Spleen (tissue), 11 donors: ENCODE measurements at regions not wholly inside any gene's neighbourhood (a gene's known extent, or its start where the extent isn't known, plus 50 kb on each side); places are given as distances from the start of the nearest gene placed in this dataset.

Experiments
- DNase-seq: peaks from one replicate; pipeline ENCODE4 v3.0.0-alpha.2; 2020
- H3K27ac ChIP-seq, 8 donors: fragments of 200-600 bp; sonication (generic) in 7 of 8; 1 replicate in 4 of 8; 2 replicates in 4 of 8; pipeline versions ENCODE4 v1.5.0 to v1.8.0; 2016 to 2021; ENCODE audit warnings: inconsistent platforms in 4 of 8, mild to moderate bottlenecking in 4 of 8, moderate library complexity in 1 of 8
- H3K27me3 ChIP-seq, 7 donors: fragments of 200-600 bp; sonication (generic) in 6 of 7; replicated peaks in 1 of 7; 1 replicate in 4 of 7; 2 replicates in 3 of 7; pipeline versions ENCODE4 v1.5.0 to v1.8.0; 2016 to 2021; ENCODE audit warnings: inconsistent platforms in 3 of 7, mild to moderate bottlenecking in 1 of 7
- H3K36me3 ChIP-seq, 6 donors: fragments of 200-600 bp; sonication (generic) in 5 of 6; 1 replicate in 4 of 6; 2 replicates in 2 of 6; pipeline versions ENCODE4 v1.5.0 to v1.8.0; 2016 to 2021; ENCODE audit warnings: inconsistent platforms in 2 of 6
- H3K4me1 ChIP-seq, 6 donors: fragments of 200-600 bp; sonication (generic) in 5 of 6; 1 replicate in 3 of 6; 2 replicates in 3 of 6; pipeline versions ENCODE4 v1.5.0 to v1.8.0; 2016 to 2021; ENCODE audit warnings: inconsistent platforms in 3 of 6
- H3K4me3 ChIP-seq, 8 donors: fragments of 200-600 bp; sonication (generic) in 7 of 8; 1 replicate in 4 of 8; 2 replicates in 4 of 8; pipeline versions ENCODE4 v1.5.0 to v1.8.0; 2016 to 2021; ENCODE audit warnings: inconsistent platforms in 4 of 8, mild to moderate bottlenecking in 4 of 8, moderate library complexity in 2 of 8
- H3K9me3 ChIP-seq, 8 donors: fragments of 200-600 bp; sonication (generic) in 7 of 8; 1 replicate in 4 of 8; 2 replicates in 4 of 8; pipeline versions ENCODE4 v1.5.0 to v1.8.0; 2016 to 2021; ENCODE audit warnings: inconsistent platforms in 4 of 8
- CTCF ChIP-seq, 11 experiments: fragments of 200-600 bp in 7 of 11; fragments of 450-650 bp in 4 of 11; sonication (generic) in 4 of 11; IDR thresholded peaks in 8 of 11; conservative IDR thresholded peaks in 3 of 11; 1 replicate in 7 of 11; 2 replicates in 4 of 11; pipeline versions ENCODE4 v1.4.0 to v1.8.0; 2016 to 2021; ENCODE audit warnings: antibody characterized with exemption in 11 of 11, inconsistent platforms in 4 of 11, mild to moderate bottlenecking in 1 of 11
- POLR2A ChIP-seq, 3 donors: fragments of 450-650 bp; IDR thresholded peaks; one replicate each; pipeline ENCODE4 v1.5.1; 2017; ENCODE audit warnings: antibody characterized with exemption in 3 of 3, mild to moderate bottlenecking in 1 of 3
- POLR2AphosphoS5 ChIP-seq, 3 donors: sonication (generic); formaldehyde crosslinking; IDR thresholded peaks; one replicate each; pipeline ENCODE4 v1.5.1; 2017; ENCODE audit warnings: antibody characterized with exemption in 3 of 3
- WGBS, 5 donors: extraction: QIAGEN DNeasy Blood & Tissue Kit in 3 of 5; methylation state at CpG; one replicate each; pipeline versions ENCODE4 v1.1.5 to v1.1.7; 2013 to 2018; 5-methylcytosine and 5-hydroxymethylcytosine counted together
- intact Hi-C: fragments of 100-400 bp; cut with DNase I; formaldehyde crosslinking; loops from one replicate; pipeline ENCODE4 v1.15.0; 2023; ENCODE audit warnings: low total_unique reads
- donor health status: healthy with polysubstance abuse.
- donor health status: DM: no; HTN: no; CAD: no; lungs with moderate emphysema.
- donor health status: DM: no; HTN: no; CAD: no.
- donor health status: Bipolar disorder and iron deficiency.
- donor health status: healthy.
- donor health status: DM: no; HTN: no; CAD: no.
- donor health status: DM: yes; HTN: yes; CAD: no.

- intact Hi-C loops: no loop called here
- Histone ChIP-seq H3K9me3 (no peaks in the 10 kb centered on the region), H3K27me3 (peaks cover 0 to 18% (median 0%) of the 10 kb centered on the region in 7 donors), H3K4me1 (no peaks in the 10 kb centered on the region), H3K27ac (no peak overlapping the region), H3K36me3 (no peaks in the 10 kb centered on the region), H3K4me3 (no peak overlapping the region)
- 91 to 95% (median 93%) methylated on average over 8 of the region's 8 CpGs for WGBS, 5 donors
- no peak for TF ChIP-seq CTCF (IDR thresholded peaks at IDR 0.05 in 8 of 11, conservative IDR thresholded peaks at IDR 0.05 in 3 of 11)
- TF ChIP-seq POLR2AphosphoS5 (IDR thresholded peaks at IDR 0.05): no peak
- no peak for TF ChIP-seq POLR2A (IDR thresholded peaks at IDR 0.05)
- DNase-seq: no peak
Observed at GRCh38 chr7:105002-105401, 87.4 kb upstream of the FAM20C start.

GRCh38 chr7:106356-106755, 86.0 kb upstream of the FAM20C start:
- intact Hi-C loops: no loop called here
- H3K36me3 ChIP-seq: no peaks in the 10 kb centered on the region
- no peak overlapping the region for H3K27ac ChIP-seq
- H3K27me3 ChIP-seq: peaks cover 0 to 22% (median 0%) of the 10 kb centered on the region in 7 donors
- DNase-seq: no peak
- WGBS, 5 donors: 63 to 82% (median 68%) methylated on average over 5 of the region's 5 CpGs
- H3K4me1 ChIP-seq: no peaks in the 10 kb centered on the region
- H3K9me3 ChIP-seq: peaks cover 0 to 4% (median 0%) of the 10 kb centered on the region in 8 donors
- H3K4me3 ChIP-seq: no peak overlapping the region
- TF ChIP-seq POLR2AphosphoS5 (IDR thresholded peaks at IDR 0.05) (no peak), POLR2A (IDR thresholded peaks at IDR 0.05) (no peak), CTCF (IDR thresholded peaks at IDR 0.05 in 8 of 11, conservative IDR thresholded peaks at IDR 0.05 in 3 of 11) (no peak)

- Histone ChIP-seq H3K27me3 (peaks cover 0 to 22% (median 0%) of the 10 kb centered on the region in 7 donors), H3K4me1 (no peaks in the 10 kb centered on the region), H3K4me3 (no peak overlapping the region), H3K27ac (no peak overlapping the region), H3K36me3 (no peaks in the 10 kb centered on the region), H3K9me3 (peaks cover 0 to 10% (median 5%) of the 10 kb centered on the region in 8 donors)
- TF ChIP-seq POLR2AphosphoS5 (IDR thresholded peaks at IDR 0.05) (no peak), CTCF (IDR thresholded peaks at IDR 0.05 in 8 of 11, conservative IDR thresholded peaks at IDR 0.05 in 3 of 11) (no peak), POLR2A (IDR thresholded peaks at IDR 0.05) (no peak)
- WGBS, 5 donors: 61 to 84% (median 81%) methylated on average over 4 of the region's 4 CpGs
- intact Hi-C loops: no loop called here
- DNase-seq: no peak
Observed at GRCh38 chr7:107233-107632, 85.1 kb upstream of the FAM20C start.

- peak; percentile 40 for DNase-seq
- TF ChIP-seq CTCF (IDR thresholded peaks at IDR 0.05 in 8 of 11, conservative IDR thresholded peaks at IDR 0.05 in 3 of 11) (no peak), POLR2AphosphoS5 (IDR thresholded peaks at IDR 0.05) (no peak), POLR2A (IDR thresholded peaks at IDR 0.05) (no peak)
- intact Hi-C loops: no loop called here
- no peak overlapping the region for H3K27ac ChIP-seq
- no peaks in the 10 kb centered on the region for H3K36me3 ChIP-seq
- H3K9me3 ChIP-seq: peaks cover 0 to 17% (median 8%) of the 10 kb centered on the region in 8 donors
- WGBS, 5 donors: 75 to 91% (median 88%) methylated on average over 3 of the region's 3 CpGs
- H3K4me3 ChIP-seq: no peak overlapping the region
- peaks cover 0 to 22% (median 0%) of the 10 kb centered on the region in 7 donors for H3K27me3 ChIP-seq
- peaks cover 0 to 7% (median 0%) of the 10 kb centered on the region in 6 donors for H3K4me1 ChIP-seq
Observed at GRCh38 chr7:107907-108306, 84.5 kb upstream of the FAM20C start.
